NCI-H1930 (cell line): ENCODE measurements at regions not wholly inside any gene's neighbourhood (a gene's known extent, or its start where the extent isn't known, plus 50 kb on each side); places are given as distances from the start of the nearest gene placed in this dataset.

Experiments used
- DNase-seq, 2 experiments: peaks; one replicate each; lab custom pipeline; 2025; lab: John Stamatoyannopoulos, UW

- no peak for DNase-seq
Measured at GRCh38 chr10:3239066-3239919, 66.7 kb upstream of the PITRM1 start.

DNA sequence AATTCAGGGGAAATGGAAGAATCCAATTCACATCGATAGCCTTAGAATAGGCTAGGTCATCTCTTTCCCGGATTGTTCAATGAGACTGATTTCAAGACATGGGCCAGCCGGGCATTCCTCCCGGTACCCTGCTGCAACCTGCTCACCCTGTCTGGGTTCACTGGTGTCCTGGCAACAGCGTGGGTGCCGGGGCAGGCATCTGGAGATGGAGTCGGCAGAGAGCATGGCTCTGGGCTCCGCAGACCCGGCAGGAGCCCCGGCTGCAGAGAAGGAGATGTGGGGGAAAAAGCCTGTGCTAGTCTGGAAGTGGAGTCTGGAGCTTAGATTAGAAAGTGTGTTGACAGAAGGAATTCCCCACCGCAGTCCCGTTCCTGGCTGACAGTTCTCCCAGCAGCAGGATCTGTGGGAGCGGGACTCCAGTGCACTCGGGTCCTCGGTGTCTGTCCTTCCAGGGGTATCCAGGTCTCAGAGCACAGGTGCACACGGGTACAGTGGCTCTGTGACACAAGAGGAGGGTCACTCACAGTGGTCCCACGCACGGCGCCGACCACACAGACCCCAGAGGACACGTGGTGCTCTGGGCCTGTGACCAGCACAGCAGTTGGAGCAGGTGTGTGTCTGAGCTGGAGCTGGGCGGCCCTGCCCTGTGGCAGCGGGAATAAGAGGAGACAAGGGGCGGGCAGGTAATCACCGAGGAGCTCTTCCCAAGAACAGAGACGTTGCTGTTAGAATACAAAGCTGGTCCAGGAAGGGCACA, 65.7 kb upstream of the PITRM1 start:
- no peak for DNase-seq

DNA sequence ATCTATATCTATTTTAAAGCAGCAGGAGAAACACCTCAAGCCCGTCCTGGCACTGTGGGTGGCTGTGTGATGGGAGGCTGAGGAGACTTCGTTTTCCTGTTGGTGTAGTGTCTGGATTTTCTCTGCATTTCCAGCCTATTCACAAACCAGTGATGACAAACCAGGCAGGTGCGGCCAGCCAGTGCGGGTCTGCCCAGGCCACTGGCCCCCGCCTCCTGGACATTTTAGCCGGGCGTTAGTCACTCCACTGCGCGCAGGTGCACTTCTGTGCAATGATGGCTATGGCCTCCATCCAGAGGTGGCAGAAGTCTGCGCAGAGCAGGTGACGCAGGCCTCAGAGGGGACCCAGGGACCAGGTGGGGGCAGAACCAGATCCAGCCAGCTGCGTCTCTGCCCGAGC, 64.9 kb upstream of the PITRM1 start:
- DNase-seq: no peak

- DNase-seq: no peak
Measured at GRCh38 chr10:3236644-3237404, 64.2 kb upstream of the PITRM1 start.

GRCh38 chr10:3235996-3236510, 63.5 kb upstream of the PITRM1 start:
- no peak for DNase-seq

- DNase-seq: no peak
Measured at GRCh38 chr10:3235395-3235794, 62.8 kb upstream of the PITRM1 start.

DNA sequence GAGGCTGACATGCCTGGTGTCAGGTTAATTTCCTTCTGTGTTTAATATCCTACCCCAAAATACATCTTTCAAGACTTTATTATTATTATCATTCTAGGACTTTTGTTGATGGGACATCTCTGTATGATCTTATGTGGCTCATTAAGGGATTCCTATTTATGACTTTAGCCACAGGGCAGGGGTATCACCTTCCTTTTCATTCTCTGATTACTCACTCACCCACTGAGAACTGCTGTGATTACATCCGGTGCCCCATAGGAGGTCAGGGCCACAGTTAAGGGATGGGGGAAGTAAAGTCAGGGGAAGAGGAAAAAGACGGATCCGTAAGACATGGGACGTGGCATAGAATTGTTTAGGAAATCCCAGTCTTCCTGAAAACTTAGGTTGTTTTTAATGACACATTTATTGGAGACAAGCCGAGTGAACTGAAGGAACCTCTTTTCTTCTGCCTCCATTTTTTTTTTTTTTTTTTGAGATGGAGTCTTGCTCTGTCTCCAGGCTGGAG, 61.0 kb upstream of the PITRM1 start:
- no peak for DNase-seq

DNA sequence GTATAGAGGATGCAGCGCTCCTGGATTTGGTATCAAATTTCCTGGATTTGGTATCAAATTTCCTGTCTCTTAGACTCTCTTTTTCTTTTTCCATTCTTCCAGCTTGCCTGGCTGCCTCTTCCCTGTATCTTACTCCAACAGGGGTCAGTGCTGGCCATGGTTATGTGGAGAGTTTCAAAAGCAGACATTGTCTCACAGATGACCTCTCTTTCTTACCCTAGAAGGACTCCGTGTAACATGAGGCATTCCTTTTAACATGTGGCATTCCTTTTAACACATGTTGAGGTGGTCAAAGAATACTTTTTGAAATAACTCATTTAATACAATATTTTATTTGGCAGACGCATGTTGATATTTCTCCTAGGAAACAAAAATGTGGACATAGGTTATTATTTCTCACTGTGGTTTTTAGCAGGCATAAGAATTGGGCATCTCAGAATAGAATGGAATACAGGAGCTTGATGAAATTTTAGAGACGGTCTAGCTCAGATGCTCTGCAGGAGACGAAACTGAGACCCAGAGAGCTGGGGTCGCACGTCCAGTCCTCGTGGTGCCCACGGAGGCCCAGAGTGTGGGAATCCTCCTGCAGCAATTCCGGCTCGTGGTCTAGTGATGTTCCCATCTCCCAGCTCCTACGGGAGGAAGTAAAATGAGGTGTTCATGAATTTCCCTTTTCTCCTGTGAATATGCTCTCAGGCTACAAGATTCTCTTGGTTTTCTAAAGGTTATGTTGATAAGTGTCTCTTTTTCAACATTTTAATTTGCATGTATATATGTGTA, 59.6 kb upstream of the PITRM1 start:
- DNase-seq: no peak

GRCh38 chr10:3229815-3230214, 57.2 kb upstream of the PITRM1 start:
- no peak for DNase-seq

DNA sequence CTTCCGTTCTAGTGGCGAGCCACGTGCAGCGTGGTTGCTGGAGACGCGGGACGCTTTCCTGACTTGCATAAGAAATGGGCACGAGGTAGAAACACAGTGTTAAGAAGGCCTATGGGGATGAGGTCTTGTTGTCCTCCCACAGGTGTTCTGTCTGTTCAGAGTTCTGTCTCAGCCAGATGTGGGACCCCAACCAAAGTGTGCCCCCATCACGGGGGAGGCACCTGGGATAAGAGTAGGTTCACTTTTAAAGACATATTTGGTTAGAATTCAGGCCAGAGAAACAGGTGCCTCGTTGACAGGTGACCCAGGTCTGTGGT, 56.0 kb upstream of the PITRM1 start:
- DNase-seq: no peak

- no peak for DNase-seq
Measured at GRCh38 chr10:3226960-3227744, 54.6 kb upstream of the PITRM1 start.

GRCh38 chr10:3225561-3225960, 53.0 kb upstream of the PITRM1 start:
- no peak for DNase-seq

- no peak for DNase-seq
Measured at GRCh38 chr10:3224241-3224640, 51.7 kb upstream of the PITRM1 start.

DNA sequence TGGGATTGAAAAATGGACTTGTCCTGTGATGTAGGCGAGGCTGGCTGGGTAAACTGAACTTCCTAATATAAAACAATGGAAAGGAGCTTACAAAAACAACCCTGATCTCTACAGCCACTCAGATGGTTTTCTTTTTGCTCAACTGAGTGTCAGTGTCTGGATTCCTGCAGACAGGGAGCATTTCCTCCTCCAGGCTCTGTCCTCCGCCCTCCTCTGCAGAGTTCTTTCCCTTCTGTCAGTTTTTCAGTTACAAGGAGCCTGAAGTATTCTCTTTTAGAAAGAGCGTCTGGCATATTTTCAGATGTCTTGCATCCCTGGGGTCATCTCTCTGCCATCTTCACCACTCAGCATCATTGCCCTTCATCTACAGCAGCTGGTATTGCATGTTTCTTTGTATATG, 50.0 kb upstream of the PITRM1 start:
- no peak for DNase-seq
